Skin of body (tissue), 1 donor: ENCODE measurements at regions not wholly inside any gene's neighbourhood (a gene's known extent, or its start where the extent isn't known, plus 50 kb on each side); places are given as distances from the start of the nearest gene placed in this dataset.
"Not testable (repeated sequence)": the region's sequence is repeated elsewhere in the genome, so short reads cannot be mapped to it uniquely, and the experiment has no call there.

Experiments
- DNase-seq: peaks from one replicate; lab custom pipeline; 2025; lab: John Stamatoyannopoulos, UW

DNA sequence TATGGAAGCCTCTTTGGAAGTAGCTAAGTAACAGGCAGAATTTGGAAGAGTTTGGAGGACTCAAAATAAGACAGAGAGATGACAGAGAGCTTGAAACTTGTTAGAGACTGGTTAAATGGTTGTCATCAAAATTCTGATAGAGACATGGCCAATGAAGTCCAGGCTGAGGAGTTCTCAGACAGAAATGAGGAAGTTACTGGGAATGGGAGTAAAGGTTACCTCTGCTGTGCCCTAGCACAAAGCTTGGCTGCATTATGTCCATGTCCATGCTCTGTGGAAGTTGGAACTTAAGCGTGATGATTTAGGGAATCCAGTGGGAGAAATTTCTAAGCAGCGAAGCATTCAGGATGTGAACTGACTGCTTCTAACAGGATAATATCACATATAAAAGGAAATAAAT lies 146.2 kb upstream of the NDST4 start:
- DNase-seq = no peak

DNA sequence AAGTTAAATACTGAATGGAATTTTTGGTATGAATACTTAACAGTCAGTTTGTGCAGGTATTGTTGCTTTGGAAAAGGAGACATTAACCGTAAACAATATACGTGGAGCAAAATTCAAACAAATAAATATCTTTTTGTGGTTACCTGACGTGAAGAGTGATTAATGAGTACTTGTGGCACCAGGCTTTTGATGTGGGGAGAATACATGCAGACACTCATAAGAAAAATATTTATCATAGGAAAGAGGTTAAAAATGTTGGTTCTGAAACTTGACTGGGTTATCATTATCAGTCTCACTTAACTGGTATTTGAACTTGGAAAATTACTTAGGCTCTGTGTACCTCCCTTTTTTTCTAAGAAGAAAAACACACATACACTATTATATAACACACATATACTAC lies 136.4 kb upstream of the NDST4 start:
- DNase-seq = no peak

DNA sequence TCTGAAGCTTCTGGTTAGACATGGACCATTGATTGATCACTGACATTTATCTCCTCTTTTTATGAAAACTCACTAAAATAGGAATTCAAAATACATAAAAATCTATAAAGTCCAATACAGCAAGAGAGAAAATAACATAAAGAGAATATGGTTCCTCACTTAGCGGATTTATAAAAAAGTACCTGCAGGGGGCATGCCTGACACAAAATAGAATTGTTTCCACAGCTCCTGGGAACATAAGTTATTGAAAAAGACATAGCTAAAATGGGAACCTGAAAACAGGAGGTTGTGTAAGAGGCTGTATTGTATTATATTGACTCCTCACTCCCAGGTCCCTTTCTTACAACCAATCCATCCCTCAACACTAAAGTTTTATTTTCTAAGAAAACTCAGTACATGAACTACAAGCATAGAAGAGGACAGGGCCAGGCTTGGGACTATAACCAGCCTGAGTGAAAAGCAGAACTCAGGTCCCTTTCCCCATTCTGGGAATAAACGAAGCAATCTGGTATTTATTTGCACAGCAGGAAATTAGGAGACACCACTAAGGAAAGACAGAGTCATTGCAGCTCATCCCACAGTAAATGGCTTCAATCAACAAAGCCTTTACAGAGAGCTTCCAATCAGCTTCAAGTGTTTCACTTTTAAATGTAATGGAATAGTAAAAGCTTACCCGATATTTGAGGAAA lies 121.1 kb upstream of the NDST4 start:
- peak; percentile 2 for DNase-seq

DNA sequence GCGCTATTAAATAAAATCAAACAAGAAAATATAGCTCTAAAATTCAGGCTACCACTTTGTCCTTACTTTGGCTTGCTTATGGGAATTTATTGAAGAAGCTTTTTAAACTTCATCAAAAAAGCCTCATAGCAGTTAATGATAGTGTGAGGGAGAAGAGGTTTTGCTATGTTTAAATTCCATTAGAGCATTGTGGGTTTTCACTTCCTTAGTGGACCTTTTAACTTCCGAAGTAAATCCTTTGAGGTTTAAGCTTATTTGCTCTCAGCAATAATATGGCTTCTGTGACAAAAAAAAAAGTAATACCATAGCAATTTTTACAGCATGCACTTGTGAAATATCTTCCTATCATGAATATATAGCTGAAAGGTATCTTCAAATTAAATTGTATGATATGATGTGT lies 120.2 kb upstream of the NDST4 start:
- DNase-seq = no peak

DNA sequence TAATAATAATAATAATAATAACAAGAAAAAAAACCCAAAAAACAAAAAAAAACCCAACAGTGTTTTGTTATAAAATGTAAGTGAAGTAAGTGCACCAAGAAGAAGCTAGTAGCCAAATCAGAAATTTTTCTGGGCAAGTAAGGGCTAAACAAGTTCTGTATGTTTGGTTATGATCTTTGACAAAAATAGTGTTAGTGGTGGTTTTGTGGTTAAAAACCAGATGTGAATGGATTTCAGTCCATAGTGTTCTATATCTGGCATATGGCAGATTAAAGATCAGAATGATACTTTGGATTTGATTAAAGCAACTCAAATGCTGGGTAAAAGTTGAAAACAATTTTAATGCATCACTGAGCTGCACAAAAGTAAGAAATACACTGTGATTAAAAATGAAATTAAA lies 116.5 kb upstream of the NDST4 start:
- DNase-seq = no peak

DNA sequence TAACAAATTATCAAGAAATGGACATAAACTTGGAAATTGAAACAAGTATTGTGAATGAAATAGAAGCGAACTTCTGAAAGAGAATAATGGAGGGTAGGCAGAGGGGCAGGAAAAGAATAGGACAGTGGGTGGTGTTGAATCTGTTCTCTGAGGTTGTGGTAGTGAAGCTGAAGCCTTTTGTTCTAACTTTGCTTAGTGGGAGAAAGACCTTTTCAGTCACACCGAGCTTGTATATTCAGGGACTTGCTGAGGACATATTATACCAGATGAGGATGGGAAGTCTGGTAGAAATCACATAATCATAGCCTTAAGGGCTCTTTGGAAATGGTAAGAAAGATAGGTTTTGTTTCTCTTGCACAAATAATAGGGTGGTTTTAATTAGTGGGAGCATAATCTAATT lies 115.4 kb upstream of the NDST4 start:
- DNase-seq = no peak

DNA sequence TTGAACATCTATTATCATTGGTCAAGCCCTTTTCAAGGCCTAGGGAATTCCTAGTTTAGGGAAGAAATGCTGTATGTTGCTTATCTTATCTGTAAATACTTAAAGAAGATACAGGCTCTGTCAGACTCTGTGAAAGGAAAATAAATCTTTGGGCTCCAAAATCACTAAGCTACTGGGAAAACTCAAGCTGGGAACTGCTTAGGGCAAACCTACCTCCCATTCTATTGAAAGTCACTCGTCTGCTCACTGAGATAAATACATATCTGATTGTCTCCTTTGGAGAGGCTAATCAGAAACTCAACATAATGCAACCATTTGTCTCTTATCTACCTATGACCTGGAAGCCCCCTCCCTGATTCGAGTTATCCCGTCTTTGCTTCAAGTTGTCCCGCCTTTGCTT lies 108.6 kb upstream of the NDST4 start:
- DNase-seq = no peak

DNA sequence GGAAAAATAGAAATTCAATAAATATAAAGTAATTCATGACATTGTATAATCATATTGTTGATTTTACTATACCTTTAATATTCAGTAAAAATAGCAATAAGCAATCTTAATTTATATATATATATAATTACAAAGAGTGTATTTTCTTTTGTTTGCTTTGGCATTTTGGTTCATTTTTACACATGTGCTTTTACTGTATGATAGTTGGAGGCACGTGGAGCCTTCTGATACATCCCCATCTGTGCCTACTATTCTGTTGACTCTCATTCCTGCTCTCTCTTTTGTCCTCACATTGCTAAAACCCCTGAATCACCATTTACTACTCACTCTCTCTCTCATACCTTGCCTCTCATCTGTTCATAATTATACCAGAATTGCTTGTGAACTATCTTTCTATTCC lies 106.4 kb upstream of the NDST4 start:
- DNase-seq = no peak

DNA sequence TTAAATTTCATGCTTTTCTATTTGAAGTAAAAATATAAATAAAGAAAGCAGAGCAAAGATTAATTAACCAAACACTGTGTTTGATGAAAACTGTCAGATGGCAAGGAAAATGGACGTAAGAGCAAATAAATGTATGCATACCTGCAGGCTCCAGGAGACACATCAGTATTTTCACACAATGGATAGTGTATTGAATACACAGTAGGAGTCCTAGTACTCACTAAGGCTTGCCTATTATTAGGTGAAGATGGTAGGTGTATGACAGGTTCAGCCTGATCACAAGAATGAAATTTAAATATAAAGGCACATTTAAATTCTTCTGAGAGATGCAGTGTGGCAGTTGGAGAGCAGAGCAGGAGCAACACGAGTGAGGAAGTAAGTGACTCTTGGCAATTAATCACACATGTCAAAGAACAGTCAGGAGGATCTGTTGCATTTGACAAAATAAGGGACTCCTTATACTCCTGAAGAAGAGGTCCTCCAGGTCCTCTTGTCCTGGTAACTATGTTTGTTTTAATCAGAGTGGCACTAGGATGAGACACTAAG lies 106.0 kb upstream of the NDST4 start:
- DNase-seq = no peak

DNA sequence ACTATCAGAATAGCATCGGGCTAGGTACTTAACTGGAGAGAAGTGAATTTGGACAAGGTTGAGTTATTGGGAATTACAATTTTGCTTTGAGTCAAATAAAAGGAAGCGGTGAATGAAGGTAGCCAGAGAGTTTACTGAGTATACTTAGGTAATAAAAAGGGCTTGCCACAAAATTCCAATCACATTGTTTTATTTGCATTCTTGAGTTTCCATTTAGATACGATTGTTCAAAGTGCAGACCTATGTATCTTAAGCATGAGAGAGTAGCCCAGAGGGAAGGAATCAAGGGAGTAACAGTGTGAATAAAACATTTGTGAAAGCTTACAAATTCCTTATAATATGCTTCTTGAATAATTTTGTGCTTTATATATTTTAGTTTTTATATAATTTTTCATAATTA lies 102.5 kb upstream of the NDST4 start:
- DNase-seq = no peak

DNA sequence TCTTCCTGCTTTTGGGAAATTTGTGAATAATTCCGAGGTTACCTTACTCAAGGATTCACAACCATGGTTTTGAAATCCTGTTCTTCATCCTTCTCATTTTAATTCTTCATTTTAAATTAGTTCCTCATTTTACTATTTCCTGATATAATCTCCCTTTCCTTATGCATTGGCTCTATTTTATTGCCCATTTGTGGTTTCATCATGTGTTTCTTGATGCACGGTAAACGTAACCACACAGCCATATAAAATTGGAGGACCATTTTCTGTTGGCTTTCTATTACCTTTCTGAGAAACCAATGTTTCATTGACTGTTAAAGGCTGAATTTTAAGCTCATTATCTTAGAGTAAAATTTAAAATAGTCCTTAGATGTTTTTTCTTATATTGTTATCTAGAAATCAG lies 100.3 kb upstream of the NDST4 start:
- no peak for DNase-seq

DNA sequence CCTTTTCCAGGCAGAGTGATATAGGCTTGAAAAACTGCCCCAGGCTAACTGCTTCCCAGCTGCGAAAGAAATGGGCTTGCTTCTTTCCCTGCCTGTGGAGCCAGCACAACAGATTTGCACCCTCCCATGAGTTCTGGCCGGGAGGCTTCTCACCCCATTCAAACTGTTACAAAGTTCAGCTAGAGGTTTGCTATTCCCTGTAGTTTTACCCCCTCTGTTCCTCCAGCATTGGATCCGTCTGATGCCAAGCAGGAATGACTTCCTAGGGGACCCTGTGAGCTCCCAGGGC lies 87.6 kb upstream of the NDST4 start:
- DNase-seq = no peak

DNA sequence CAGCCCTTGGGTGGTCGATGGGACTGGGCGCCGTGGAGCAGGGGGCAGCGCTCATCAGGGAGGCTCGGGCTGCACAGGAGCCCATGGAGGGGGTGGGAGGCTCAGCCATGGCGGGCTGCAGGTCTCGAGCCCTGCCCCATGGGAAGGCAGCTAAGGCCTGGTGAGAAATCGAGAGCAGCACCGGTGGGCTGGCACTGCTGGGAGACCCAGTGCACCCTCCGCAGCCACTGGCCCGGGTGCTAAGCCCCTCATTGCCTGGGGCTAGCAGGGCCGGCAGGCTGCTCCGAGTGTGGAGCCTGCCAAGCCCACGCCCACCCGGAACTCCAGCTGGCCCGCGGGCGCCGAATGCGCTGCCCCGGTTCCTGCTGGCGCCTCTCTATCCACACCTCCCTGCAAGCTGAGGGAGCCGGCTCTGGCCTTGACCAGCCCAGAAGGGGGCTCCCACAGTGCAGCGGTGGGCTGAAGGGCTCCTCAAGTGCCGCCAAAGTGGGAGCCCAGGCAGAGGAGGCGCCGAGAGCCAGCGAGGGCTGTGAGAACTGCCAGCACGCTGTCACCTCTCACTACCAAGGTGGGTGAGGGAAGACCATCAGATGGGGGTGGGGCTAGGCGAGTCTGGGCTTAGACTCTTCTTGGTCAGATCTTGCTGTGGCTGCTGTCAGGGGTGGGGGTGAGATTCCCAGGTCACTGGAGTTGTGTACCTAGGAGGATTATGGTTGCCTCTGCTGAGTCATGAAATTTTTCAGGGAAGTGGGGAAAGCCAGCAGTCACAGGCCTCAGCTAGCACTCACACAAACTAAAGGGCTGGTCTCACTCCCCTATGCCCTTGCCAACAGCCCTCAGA lies 87.0 kb upstream of the NDST4 start:
- not testable (repeated sequence) for DNase-seq

DNA sequence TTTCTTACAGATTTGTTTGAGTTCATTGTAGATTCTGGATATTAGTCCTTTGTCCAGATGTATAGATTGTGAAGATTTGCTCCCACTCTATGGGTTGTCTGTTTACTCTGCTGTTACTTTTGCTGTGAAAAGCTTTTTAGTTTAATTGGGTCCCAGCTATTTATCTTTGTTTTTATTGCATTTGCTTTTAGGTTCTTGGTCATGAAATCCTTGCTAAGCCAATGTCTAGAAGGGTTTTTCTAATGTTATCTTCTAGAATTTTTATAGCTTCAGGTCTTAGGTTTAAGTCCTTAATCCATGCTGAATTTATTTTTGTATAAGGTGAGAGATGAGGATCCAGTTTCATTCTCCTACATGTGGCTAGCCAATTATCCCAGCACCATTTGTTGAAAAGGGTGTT lies 81.2 kb upstream of the NDST4 start:
- DNase-seq = not testable (repeated sequence)

DNA sequence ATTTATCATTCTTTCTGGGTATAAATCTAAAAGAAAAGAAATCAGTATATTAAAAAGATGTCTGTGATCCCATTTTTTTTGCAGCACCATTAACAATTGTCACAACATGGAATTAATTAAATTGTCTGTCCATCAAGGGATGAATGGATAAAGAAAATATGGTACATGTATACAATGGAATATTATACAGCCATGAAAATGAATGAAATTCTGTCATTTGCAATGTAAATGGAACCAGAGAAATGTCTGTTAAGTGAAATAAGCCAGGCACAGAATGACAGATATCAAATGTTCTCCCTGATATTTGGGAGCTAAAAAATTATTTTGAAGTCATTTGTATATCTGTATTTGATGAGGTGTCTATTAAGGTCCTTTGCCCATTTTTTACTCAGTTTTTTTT lies 77.1 kb upstream of the NDST4 start:
- no peak for DNase-seq

DNA sequence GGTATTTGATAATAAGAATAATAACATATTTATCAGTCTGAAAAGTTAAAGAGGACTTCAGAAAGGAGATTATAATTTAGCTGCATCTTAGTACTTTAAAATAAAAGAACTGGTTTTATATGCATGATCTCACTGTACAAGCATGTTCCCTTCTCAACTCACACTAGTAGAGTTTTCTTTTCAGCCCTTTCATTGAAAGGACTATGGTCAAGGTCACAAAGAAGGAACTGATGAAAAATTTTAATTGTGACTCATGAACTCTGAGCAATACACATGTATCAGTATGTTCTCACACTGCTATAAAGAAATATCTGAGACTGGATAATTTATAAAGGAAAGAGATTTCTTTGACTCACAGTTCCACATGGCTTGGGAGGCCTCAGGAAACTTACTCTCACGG lies 73.7 kb upstream of the NDST4 start:
- no peak for DNase-seq

DNA sequence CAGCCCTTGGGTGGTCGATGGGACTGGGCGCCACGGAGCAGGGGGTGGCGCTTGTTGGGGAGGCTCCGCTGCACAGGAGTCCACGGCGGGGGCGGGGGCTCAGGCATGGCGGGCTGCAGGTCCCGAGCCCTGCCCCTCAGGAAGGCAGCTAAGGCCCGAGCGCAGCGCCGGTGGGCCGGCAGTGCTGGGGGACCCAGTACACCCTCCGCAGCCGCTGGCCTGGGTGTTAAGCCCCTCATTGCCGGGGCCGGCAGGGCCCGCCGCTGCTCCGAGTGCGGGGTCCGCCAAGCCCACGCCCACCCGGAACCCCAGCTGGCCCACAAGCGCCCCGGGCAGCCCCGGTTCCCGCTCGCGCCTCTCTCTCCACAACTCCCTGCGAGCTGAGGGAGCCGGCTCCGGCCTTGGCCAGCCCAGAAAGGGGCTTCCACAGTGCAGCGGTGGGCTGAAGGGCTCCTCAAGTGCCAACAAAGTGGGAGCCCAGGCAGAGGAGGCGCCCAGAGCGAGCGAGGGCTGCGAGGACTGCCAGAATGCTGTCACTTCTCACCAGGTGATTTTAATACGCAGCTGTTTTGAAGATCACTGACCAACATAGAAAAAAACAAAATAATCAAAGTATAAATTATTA lies 66.1 kb upstream of the NDST4 start:
- not testable (repeated sequence) for DNase-seq

DNA sequence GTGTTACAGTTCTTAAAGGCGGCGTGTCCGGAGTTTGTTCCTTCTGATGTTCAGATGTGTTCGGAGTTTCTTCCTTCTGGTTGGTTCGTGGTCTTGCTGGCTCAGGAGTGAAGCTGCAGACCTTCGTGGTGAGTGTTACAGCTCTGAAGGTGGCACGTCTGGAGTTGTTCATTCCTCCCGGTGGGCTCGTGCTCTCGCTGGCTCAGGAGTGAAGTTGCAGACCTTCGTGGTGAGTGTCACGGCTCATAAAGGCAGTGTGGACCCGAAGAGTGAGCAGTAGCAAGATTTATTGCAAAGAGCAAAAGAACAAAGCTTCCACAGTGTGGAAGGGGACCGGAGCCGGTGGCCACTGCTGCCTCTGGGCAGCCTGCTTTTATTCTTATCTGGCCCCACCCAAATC lies 65.3 kb upstream of the NDST4 start:
- DNase-seq = not testable (repeated sequence)

DNA sequence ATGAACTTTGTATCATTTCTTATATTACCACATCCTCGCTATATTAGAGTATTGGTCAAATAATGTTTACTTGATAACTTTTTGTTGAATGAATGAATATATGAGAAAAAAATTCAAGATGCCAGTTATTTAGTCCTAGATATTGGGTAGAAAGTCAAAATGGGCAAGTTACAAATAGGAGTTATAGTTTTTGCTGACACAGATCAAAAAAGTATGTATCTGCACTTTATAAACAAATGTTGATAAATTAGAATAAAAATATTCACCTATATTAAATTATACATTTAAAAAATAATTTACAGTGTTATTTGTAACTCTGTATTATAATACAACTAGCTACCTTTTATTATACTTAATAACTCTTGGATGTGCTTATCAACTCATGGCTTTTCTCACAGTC lies 57.8 kb upstream of the NDST4 start:
- no peak for DNase-seq

DNA sequence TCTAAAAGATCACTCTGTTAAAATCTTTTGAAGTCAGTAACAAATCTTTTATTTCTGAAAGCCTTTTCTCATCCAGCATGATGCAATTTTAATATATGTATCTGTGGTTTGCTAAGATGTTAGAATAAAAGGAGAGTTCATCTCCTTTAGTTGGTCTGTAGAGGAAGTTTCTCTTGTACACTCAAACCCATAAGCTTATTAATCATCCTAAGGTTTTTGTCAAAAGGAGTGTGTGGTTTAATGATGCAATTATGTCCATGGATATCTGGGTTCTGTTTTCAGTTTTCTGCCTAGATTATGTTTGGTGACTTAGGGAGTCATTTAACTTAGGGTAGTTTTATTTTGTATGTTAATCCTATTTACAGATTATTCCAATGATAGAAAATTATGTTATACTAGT lies 52.1 kb upstream of the NDST4 start:
- no peak for DNase-seq
